Epithelial cell of esophagus (primary cell): ENCODE measurements at regions not wholly inside any gene's neighbourhood (a gene's known extent, or its start where the extent isn't known, plus 50 kb on each side); places are given as distances from the start of the nearest gene placed in this dataset.

Source experiments
- DNase-seq: peaks from one replicate; pipeline ENCODE4 v3.0.0; 2010; ENCODE audit warnings: low read depth
- H3K4me3 ChIP-seq: 2 replicates; pipeline ENCODE4 v1.5.1; 2011; ENCODE audit warnings: mild to moderate bottlenecking, low read length, control low read depth
- CTCF ChIP-seq: IDR thresholded peaks from 2 replicates; pipeline ENCODE4 v1.5.1; 2011; ENCODE audit warnings: low read depth, mild to moderate bottlenecking, low read length, control low read depth, inconsistent platforms; ENCODE audit not compliant: insufficient read depth; ENCODE audit errors: missing control alignments

DNA sequence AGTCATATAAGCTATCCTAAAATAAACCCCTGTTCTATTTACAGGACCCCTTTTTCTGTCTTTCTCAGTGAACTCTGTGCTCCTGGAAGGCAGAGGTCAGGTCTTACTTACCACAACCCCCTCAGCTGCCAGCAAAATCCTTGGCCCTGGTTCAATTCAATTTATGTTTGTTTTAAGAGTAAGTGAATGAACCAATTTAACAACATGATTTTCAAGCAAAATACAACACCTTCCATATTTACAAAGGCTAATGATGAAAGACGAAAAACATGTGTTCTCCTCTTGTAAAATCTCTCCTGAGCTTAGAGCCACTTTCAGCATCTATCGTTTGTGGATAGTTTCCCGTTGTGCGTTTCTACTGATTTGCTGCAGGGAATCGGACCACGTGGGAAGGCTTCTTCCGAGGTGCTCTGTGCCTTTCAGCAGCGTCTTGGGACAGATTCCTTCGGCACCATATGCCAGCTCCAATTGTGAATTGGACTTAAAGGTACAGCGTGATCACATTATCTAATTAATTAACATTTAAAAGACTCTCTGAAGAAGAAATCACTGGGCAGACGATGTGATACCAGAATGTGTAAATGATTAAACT lies 411.7 kb downstream of the IRS2 start:
- TF ChIP-seq CTCF = no peak
- no peak overlapping the region for H3K4me3 ChIP-seq
- no peak for DNase-seq

DNA sequence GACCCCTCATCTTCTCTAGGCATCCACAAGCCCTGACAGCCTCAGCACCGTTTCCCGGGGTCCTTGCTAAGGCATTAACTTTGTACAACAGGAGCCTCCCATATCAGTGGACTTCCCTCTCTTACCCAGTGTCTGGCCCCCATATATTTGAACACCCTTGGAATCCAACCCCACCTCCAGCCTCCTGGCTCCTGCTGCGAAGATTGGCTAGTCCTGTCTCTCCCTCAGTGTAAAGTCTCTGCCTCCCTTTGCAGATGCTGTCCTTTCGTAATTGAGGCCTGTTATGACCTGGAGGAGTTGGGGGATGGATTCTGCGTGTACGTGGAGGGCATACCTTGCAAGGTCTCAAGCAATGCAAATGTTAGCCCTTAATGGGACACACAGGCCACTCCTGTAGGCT lies 413.7 kb downstream of the IRS2 start:
- DNase-seq = no peak
- no peak overlapping the region for H3K4me3 ChIP-seq
- TF ChIP-seq CTCF = no peak

DNA sequence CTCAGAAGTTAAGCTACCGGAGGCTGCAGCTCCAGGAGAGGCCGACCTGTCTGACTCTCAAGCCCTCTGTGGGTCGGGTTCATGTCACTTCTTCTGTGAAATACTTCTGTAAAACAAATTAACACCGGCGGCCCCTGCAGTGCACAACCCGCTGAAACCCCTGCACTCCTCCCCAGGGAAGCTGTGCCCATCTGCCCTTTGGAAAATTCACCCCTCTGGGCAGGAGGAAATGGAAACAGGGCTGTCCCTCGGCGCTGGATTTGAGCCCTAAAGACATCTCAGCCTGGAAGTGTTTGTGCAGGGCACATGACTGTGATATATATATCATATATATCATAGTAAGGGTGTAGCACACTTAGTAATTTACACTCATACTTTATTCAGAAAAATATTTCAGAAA lies 415.3 kb downstream of the IRS2 start:
- no peak for DNase-seq
- TF ChIP-seq CTCF = no peak
- no peak overlapping the region for H3K4me3 ChIP-seq

DNA sequence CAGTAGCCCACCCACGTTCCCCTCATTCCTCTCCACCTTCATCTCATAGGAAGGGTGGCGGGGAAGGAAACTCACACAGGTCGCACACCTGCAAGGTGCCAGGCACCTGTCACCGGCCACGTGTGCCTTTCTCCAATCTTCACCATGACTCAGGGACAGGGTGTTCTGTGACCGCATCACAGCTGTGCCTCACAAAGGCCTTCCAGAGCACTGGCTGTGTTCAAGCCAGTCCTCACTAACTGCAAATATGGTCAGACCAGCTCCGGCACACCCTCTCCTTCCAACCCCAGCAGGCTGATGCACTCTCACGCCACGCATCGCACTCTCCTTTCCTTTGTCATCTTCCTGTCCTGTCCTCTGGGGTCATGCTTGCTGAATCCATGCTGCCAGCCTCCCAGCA lies 415.9 kb downstream of the IRS2 start:
- H3K4me3 ChIP-seq = no peak overlapping the region
- TF ChIP-seq CTCF = no peak
- DNase-seq = no peak

- no peak overlapping the region for H3K4me3 ChIP-seq
- no peak for DNase-seq
- no peak for TF ChIP-seq CTCF
Measured at GRCh38 chr13:109369353-109370052, 416.9 kb downstream of the IRS2 start.

DNA sequence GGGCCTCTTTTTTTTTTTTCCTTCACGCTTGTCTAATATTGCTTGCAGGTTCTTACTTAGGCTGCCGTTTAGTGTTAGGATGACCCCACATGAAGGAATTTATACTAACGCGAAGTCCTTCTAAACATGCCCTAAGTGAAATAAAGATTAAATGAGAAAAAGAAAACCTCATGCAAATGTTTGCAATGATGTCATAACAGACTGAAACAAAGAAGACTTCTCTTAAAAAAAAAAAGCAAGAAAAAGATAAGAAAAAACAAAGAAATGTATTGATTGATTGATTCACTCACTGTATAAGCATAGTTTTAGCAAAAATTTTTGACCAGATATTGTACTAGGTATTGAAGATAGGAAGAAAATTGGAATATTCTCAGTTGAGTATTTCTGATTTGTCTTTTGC lies 418.2 kb downstream of the IRS2 start:
- no peak overlapping the region for H3K4me3 ChIP-seq
- TF ChIP-seq CTCF = no peak
- DNase-seq = no peak

- no peak for DNase-seq
- no peak for TF ChIP-seq CTCF
- H3K4me3 ChIP-seq = no peak overlapping the region
Measured at GRCh38 chr13:109366525-109366924, 419.9 kb downstream of the IRS2 start.
